GM19240 (cell line): ENCODE measurements at regions not wholly inside any gene's neighbourhood (a gene's known extent, or its start where the extent isn't known, plus 50 kb on each side); places are given as distances from the start of the nearest gene placed in this dataset.

Source experiments
- DNase-seq: peaks from one replicate; pipeline ENCODE4 v3.0.0; 2011; ENCODE audit warnings: low spot score; ENCODE audit not compliant: insufficient read length

DNA sequence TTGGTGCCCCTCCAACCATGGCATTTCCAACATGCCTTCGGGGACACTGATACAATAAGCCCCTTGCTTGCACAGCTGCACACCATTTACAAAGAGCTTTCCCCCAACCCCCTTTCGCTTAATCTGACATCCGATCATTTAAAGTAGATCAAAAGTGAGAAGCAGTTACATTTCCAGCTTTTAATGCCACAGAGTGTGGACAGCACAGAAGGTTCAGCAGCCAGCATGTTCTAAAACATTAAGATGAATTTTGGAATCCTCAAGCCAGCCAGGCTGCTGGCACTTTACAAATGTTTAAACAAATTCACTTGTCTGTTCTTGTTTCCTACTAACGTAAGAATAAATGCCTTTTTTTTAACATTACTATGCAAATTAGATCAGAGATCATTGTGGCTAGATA lies 284.4 kb upstream of the LDB2 start:
- DNase-seq: no peak

DNA sequence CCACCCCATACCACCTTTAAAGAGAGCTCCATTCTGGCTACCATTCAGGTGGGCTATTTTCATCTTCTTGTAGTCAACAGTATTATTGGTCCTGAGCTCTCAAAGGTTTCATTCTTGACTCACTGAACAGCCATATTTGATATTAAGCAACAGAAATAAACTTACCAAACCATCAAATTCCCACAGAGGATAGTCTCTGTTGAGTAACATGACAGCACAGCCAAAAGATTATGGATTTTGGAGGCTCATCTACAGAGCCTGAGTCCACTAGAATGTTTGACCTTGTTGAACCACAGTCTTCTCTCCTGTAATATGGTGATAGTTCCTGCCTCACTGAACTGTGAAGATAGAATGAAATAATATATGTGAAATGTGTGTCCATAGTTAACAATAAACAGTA lies 276.3 kb upstream of the LDB2 start:
- DNase-seq: no peak

DNA sequence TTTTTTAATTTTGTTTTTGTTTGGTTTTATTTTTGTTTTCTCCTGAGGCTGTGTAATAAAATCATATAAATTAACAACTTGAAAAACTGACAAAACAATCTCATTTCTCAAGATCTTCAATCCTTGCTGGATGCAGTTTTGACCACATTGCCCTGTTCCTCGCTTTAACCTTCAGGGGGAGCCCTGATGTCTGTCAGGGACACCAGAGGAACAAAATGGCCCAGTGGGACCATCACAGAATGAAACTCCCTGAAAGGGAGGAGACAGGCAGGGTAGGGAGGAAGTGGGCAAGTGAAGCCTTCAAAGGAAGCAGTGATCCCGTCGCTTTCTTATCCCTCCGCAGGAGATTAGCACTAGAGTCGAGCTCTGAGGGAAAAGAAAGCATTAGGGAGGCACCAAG lies 274.9 kb upstream of the LDB2 start:
- no peak for DNase-seq

DNA sequence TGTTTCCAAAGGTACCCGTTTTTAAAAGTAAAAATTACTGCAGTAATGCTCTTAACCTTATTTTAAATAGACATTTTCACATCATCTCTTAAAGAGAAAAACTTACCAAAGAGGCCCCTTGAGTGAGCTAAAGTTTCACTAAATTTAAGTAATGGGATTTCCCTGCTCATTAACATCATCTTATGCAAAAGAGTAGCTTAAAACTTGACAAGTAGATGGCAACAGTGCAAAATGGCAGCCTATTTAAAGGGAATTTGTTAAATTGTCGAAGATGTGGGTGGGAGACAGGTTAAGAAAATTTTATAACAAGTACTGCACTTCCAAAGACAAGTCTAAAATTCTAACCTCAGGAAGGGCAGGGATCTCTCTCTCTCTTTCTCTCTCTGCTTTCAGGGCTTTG lies 271.7 kb upstream of the LDB2 start:
- DNase-seq: no peak

DNA sequence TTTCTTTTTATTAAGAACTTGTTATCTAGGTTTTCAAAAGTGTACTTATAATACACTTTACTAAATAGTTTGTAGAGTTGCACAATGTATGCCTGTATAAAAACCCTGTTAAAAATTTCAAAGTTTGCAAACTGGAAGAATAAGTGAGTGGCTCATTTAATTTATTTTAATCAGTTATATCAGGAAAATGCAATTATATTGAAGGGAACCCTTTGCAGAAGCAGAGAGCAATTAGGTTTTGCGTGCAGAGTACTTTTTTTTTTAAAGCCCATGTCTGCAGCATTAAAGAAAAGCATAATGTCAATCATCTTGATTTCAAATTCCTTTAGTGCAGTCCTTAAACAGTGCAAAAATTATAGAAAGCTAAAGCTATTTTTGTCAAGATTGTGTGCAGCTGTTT lies 271.3 kb upstream of the LDB2 start:
- no peak for DNase-seq

DNA sequence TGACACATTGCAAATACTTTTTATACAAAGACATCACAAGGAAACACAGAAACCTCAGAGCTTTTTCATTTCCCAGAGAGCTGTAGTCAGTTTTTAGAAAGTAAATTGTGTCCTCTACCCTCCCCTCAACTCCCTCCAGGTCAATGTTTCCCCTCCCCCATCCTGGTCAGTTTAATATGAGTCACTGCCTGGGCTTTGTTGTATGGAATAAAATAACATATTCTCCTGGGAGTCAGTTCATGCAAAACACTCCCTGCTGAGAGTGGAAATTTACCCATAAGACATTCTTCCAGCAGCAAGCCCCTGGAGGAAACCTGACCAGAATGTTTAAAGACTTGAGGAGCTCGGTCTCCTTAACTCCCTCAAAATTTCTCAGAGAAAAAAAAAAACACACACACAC lies 270.1 kb upstream of the LDB2 start:
- no peak for DNase-seq

DNA sequence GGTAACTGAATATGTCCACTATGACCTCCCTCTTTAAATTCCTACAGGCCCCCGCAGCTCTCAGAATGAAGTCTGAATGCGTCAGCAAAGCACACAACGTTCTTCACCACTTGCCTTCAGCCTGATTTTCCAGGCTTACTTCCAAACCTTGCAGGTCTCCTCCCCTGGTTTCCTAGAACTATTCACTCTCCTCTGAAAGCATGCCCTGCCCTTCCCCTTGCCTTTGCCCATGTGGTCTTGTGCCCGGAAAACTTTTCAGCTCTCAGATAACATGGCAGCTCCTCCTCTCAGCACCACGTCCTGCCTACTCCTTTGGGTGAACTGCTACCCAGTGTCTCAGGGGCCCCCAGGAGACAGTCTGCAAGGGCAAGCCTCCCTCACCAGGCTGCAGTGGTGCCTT lies 268.5 kb upstream of the LDB2 start:
- no peak for DNase-seq

DNA sequence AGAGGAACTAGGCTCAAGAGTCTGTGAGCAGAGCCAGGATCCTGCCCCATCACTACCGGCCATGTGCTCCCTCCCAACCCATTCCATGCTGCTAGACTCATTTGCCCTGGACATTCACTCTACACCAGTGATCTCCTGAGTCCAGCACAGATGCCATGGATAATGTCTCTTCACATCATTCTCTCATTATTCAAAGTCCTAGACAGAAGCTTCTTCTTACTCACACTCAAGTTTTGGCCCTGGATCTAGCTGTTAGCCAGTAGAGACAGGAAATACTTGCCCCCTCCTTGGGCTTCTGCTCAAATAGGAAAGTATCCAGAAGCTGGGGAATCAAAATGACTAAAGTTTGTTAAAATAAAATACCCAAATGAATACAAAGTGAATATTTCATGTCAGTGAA lies 266.8 kb upstream of the LDB2 start:
- no peak for DNase-seq

DNA sequence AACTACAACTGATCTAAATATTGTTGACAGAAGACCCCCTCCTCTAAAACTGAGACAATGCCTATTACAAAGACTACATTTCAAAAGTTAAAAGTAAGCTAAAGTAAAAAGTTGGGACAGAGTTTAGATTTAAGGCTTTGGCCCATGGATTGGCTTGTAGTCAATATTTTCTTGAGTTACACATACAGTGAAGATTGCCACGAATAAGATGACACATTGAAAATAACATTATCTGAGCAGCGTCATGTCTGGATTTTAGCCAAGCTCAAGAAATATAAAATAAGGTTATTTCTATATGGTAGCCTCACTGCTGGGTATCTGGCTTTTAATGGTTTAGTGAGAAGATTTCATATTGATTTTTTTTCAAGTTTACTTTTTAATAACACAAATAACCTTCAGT lies 266.2 kb upstream of the LDB2 start:
- no peak for DNase-seq

DNA sequence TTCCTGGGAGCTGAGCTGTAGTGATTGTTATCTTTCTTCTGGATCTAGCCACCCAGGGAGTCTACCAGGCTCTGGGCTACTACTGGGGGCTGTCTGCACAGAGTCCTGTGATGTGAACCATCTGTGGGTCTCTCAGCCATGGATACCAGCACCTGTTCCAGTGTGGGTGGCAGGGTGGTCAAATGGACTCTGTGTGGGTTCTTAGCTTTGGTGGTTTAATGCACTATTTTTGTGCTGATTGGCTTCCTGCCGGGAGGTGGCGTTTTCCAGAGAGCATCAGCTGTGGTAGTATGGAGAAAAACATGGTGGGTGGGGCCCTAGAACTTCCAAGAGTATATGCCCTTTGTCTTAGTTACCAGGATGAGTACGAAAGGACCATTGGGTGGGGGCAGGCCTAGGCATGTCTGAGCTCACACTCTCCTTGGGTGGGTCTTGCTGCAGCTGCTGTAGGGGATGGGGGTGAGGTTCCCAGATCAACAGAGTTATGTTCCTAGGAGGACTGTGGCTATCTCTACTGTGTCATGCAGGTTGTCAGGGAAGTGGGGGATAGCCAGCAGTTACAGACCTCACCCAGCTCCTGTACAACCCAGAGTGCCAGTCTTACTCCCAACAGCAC lies 264.8 kb upstream of the LDB2 start:
- no peak for DNase-seq

DNA sequence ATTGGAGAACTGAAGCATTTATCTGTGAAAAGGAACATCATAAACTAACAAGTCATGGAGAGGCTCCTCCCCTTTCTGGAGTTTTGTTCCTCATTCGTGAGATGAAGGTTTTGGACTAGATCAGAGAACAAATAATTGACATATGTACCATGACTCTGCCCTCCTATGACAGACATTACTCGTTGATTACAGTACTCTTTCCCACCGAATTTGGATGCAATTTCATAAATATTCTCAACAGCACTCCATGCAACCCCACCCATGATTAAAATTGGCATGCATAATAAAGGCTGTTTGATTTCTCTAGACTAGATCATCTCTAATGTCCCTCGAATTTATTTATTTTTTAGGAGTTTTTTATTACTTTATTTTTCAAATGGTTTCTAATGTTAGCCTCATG lies 258.9 kb upstream of the LDB2 start:
- no peak for DNase-seq

DNA sequence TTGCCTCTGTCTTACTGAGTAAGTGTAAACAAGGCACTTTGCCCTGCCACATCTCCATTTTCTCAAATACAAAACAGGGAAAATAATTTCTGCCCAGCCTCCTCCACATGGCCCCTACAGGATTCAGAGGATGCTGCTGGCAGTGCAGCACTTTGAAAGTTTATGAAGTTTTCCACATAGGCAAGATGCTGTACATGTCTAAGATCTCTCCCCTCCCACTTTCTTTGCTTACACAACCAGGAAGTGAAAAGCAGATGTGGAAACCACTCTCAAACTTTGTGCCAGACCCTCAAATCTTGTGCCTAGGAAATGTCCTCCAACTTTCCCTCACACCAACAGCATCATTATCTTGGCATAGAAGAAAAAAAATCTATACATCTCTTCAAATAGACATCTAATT lies 257.0 kb upstream of the LDB2 start:
- no peak for DNase-seq

DNA sequence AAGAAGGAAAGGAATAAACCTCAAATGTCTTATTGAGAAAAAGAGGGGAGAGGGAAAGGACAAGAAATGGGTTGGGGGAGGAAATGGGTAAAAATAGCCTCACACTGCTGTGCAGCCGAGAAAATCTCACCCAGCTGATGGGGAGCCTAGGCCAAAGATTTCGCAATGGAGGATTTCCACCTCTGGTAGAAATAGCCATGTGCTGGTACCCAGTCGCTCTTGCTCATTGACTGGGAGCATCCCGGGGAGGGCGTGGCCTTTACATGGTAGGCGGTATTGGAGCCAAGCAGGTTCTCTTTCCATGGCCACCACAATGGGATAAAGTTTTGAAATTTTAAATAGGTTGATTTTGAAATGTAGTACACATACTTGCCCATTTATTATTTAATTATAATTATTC lies 255.1 kb upstream of the LDB2 start:
- DNase-seq: no peak

DNA sequence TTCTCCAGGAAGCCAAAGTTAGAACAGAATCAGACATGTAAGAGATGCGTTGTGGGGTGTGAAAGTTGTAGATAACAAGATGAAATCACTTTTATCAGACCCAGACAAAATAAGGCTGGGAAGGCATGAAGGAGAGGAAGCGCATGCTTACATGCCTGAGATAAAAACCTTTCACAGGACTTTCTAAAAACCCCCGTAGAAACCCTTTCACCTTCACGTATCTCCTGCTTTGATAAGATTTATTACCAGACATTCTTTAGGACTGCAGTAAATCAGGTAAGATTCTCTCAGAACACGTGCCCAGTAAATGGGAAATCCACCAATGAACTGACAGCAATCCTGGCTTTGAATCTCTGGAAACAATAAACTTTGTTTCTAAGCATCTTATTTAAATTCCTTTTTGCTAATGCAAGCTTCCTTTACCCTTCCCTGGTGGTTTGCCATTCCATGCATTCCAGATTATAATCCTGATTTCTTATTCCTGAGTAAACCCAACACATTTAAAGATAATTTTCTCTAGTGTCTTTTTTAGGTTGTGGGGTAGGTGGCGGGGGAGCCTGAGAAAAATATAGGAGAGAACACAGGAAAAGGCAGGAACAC lies 254.6 kb upstream of the LDB2 start:
- DNase-seq: no peak

DNA sequence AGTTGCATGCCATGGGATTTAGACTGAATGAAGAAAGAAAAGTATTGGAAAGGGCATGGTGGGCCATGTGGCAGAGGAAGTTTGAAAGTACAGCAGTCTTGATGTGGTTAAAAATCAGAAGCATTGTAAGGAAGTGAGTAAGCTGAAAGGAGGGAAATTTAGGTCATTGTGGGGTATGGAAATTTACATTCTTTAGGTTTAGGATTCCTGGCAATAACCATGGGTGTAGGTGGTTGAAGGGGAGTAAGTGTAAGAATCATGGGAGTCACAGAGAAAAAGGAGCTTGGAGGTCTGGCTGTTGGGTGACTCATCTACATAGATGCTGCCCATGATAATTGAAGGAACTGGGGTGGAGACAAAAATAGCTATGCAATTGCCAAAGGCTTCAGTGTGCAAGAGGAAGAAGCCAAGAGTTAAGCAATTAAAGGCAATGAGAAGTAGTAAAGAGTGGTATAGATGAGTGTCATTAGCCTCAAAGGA lies 243.8 kb upstream of the LDB2 start:
- no peak for DNase-seq

DNA sequence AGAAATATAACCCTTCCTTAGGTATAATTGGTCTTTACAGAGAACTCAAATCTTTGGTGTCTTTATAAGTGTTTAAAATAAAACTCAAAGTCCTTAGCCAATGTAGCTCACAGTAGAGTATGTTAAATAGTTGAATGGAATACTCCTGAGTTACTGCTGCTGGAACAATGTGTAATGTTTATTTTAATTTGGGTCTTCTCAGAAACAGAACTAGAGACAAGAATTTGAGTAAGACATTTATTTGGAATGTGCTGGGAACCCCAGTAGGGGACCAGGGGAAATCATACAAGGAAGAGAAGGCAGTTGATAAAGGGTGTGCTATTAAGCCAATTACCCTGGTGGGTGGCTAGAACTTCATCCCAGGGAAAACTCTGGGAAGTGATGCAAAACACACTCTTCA lies 240.4 kb upstream of the LDB2 start:
- DNase-seq: no peak

DNA sequence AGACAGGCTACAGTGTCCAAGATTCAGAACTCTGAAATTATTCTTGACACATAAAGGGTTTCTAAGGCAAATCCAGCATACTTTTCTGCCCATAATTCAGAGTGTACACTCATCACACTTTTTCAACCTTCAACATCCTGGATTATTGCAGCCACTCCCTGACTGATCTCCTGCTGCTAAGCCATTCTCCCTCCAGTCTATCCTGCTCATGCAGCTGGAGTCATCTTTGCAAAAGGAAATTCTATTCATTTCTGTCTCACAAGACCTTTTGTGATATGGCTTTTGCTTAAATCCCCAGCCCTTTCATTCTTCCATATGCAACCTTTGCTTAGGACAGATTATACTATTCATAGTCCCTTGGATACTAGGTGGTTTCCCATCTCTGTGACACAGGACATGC lies 236.1 kb upstream of the LDB2 start:
- DNase-seq: no peak

DNA sequence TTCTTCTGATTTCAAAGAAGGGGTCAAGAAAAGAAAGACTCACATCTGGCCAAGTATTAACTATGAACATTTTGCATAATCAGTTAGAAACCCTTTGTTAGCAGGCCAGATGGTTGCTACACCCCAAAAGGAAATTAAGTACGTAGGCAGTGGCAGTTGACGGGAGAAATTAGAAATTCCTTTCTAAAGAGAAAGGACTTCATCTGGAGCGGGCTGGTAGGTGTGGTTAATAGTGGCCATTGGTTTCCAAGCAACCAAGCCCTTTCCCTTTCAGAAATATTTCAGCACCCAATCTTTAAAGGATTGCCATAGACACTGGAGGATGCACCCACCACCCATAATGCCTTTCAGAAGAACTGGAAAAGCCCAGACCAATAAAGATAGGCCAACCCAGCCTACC lies 235.7 kb upstream of the LDB2 start:
- DNase-seq: no peak

DNA sequence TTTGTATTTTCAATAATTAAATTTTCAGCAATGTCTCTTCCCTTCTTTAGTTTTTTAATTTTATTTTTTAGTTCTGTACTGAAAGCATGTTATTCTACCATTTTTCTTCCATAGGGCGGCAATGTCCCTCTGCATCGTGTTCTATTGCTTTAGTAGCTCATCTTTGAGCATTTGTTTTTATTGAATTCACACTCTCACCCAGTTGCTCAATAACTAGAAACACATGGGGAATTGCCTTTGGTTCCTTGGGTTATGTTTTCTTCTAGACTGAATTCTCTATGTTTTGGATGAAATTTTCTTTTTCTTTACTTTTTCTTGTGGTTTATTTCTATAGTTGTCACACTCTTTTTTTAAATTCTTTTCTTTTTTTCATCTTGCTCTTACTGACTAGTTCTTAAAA lies 233.8 kb upstream of the LDB2 start:
- DNase-seq: no peak

DNA sequence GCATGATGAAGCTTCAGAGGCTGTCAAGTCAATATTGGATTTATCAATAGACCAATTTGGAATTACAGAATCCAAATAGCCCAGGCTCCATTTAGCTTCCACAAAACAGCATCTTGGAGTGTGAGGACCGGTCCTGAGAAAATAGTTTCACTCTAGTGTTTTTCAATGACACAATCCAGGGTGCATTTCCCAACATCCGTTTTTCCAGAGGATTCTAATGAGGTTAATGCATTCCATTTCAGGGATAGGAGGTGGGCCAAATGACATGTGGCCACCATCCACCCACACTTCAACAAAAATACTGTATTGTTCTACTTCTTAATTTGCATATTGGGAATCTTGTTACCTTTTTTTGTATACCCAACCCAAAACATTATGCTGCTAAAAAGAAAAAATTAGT lies 229.8 kb upstream of the LDB2 start:
- no peak for DNase-seq

DNA sequence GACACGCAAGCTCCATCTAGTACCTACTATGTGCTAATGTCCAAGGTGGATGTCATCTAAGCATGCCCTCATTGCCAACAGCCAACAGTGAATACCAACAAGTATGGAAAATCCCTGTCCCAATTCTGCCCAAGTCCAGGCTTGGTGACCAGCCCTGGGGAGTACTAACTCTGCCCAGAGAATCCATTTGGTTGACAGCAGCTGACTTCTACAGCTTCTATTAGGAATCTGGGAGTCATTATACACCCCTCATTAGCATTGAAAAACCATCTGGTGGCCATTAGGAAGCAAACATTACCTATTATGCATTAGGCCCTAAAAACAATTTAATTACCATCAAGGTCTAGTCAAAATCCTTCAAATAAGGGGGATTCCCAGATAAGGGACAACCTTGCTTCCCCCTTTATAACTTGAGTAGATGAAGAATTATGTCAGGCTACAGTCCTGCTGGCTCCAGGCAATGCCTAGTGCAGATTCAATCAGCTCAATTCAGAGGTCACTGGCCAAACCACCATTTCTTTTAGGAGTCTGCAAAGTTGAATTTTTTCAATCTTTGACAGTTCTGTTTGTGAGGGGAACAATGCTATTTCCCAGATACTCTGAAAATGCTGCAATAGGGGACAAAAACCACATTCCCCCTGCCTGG lies 228.0 kb upstream of the LDB2 start:
- no peak for DNase-seq

DNA sequence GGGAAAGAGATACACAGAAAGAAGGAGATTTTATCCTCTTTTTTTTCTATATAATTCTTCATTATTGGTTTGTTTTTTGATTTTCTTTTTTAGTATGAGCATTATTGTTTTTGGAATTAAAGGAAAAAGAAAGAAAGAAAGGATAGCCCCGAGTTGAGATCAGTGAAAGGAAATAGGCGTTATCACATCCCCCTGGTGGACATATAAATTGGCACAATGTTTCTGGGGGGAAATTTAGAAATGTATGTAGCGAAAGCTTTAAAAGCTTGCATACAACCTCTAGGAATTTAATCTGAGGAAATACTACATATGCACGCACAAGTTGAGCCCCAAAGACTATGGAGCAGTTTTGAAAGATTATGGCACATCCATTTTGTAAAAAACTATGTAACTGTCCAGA lies 226.3 kb upstream of the LDB2 start:
- DNase-seq: no peak

DNA sequence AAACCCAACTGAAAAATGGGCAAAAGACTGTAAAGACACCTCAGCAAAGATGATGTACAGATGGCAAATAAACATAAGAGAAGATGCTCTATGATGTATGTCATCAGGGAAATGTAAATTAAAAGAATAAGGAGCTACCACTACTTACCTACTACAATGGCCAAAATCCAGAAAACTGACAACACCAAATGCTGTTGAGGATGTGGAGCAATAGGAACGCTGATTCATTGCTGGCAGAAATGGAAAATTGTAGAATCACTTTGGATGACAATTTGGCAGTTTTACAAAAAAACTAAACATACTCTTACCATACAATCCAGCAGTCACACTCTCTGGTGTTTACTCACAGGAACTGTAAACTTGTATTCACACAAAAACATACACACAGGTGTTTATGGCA lies 222.3 kb upstream of the LDB2 start:
- DNase-seq: no peak
